Stimulated activated CD4-positive, alpha-beta T cell treated with anti-CD3 and anti-CD28 coated beads, Interleukin-1b, Interleukin-23, amount 100 ng/mL, for 48 hours (primary cell): ENCODE measurements at regions not wholly inside any gene's neighbourhood (a gene's known extent, or its start where the extent isn't known, plus 50 kb on each side); places are given as distances from the start of the nearest gene placed in this dataset.
"Not testable (repeated sequence)": the region's sequence is repeated elsewhere in the genome, so short reads cannot be mapped to it uniquely, and the experiment has no call there.

Source experiments
- DNase-seq: peaks from one replicate; pipeline ENCODE4 v3.0.0-alpha.2; 2020

DNA sequence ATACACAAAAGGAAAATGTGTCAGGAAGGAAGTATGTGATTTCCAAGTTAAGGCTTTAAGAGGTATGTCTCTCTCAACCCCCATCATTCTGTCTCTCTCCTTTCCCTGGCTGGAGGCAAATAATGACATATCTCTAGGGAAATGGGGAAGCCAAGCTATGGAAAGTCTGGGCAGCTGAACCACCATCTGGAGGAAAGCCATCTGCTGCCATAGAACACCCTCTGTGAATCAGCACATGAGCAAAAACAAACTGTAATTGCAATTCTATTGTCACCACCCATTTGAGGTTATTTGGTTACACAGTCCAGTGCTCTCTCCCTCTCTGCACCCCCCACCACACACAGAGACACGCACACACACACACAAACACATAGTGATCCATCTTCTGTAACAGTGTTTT is 766.2 kb downstream of the FLRT2 start:
- no peak for DNase-seq

GRCh38 chr14:86288336-86288735 is 758.4 kb downstream of the FLRT2 start:
- no peak for DNase-seq

- DNase-seq = no peak
These were observed 749.5 kb downstream of the FLRT2 start for GRCh38 chr14:86279405-86279804.

GRCh38 chr14:86257973-86258372 is 728.0 kb downstream of the FLRT2 start:
- no peak for DNase-seq

DNA sequence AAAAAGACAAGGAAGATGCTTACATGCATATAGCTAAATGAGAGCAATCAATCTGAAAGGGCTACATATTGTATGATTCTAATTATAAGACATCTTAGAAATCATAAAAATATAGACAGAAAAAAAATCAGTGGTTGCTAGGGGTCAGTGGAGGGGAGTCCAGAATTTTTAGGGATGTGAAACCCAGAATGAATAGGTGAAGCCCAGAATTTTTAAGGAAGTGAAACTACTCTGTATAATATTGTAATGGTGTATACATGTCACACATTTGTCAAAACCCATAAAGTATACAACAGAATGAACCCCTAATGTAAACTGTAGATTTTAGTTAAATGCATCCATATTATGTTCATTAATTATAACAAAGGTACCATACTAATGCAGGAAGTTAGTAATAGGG is 713.2 kb downstream of the FLRT2 start:
- no peak for DNase-seq

DNA sequence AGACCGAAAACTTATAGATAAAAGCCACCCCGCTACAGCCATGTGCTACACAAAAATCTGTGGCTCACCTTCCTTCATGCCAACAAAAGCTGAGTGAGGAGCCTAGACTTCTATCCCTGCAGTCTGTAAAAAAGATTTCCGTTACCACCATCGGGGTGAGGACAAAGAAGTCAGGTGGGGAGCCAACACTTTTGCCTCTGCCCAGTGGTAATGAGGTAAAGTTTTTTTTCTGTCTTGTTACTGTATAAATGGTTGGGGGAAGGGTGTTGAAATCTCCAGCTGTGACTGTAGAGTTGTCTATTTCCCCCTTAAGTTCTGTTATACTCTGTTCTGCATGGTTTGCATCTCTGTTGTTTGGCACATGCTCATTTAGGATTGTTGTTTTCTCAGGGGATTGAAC is 707.8 kb downstream of the FLRT2 start:
- DNase-seq = no peak

GRCh38 chr14:86221755-86222154 is 691.8 kb downstream of the FLRT2 start:
- no peak for DNase-seq

- DNase-seq = no peak
These were observed 691.1 kb downstream of the FLRT2 start for GRCh38 chr14:86221000-86221399.

DNA sequence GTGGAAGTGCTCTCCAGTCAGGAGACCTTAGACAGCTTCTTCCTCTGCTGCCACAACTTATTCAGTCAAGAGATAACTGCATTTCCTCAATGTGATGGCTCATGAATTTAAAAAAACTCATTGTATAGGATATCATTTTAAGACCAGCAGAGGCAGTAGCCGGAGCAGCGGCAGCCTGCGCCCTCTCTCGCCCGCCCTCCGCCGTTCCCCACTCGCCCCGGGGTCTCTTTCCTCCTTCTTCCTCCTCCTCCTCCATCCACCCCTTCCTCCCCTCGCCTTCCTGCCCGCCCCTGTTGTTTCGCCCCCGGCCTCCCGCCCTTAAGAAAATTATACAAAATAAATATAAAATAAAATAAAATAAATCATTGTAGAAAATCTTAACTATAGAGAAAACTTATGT is 687.6 kb downstream of the FLRT2 start:
- DNase-seq = no peak

- DNase-seq = no peak
These were observed 673.9 kb downstream of the FLRT2 start for GRCh38 chr14:86203843-86204242.

GRCh38 chr14:86196471-86196870 is 666.5 kb downstream of the FLRT2 start:
- DNase-seq = no peak

DNA sequence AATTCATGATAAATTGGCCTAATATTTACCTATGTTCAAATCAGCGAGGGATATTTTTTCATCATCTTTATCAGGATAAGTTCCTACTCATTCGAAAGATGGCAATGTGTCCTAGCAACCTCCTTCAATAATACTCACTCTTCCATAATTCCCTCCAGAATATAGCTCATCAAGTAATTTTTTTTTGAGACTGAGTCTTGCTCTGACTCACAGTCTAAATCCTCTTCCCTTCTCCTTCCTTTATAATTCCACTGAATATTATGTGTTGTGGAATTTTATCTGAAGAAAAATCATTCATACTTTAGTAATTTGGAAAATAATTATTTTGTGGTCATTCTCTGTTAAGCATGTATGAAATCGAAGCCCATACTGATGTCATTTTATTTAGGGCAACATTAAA is 663.8 kb downstream of the FLRT2 start:
- no peak for DNase-seq

DNA sequence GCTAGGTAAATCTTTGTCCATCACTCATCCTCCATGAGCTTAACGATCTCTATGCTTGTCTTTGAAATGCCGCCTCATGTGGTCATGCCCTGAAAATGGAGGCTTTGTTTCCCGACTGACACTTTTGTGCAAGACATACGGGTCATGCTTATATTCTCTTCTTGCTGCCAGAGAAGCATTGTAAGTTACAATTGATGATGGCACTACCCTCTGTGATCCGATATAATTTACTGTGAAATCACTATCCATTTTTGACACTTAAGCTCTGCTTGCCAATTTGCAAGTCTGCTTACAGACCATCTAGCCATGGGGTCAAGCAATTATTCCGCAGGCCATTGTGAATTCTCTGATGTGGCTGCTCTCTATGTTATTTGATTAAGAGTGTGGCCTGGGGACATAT is 650.0 kb downstream of the FLRT2 start:
- DNase-seq = no peak

GRCh38 chr14:86168371-86168770 is 638.4 kb downstream of the FLRT2 start:
- no peak for DNase-seq

GRCh38 chr14:86166541-86166940 is 636.6 kb downstream of the FLRT2 start:
- DNase-seq = no peak

GRCh38 chr14:86153480-86153879 is 623.5 kb downstream of the FLRT2 start:
- DNase-seq = no peak

- DNase-seq = no peak
These were observed 613.3 kb downstream of the FLRT2 start for GRCh38 chr14:86143248-86143647.

DNA sequence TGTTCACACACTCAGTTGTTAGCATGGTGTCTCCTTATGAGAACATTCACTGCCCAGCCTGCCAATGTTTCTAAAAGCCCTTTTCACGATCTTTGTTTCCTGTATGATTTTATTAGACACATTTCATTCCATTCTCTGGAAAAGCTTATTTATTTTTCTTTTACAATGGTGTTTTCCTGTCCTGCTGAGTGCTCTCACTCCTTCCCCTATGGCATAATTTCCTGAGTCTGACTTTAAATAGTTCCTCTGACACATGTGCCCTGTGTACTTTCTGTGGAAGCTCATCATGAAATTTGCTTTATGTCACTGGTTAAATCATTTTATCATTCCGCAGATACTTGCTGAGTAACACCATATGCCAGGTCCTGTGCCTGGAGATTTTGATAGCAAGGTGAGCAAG is 612.0 kb downstream of the FLRT2 start:
- no peak for DNase-seq

GRCh38 chr14:86129426-86129825 is 599.5 kb downstream of the FLRT2 start:
- DNase-seq = no peak

GRCh38 chr14:86124328-86124727 is 594.4 kb downstream of the FLRT2 start:
- DNase-seq = no peak

DNA sequence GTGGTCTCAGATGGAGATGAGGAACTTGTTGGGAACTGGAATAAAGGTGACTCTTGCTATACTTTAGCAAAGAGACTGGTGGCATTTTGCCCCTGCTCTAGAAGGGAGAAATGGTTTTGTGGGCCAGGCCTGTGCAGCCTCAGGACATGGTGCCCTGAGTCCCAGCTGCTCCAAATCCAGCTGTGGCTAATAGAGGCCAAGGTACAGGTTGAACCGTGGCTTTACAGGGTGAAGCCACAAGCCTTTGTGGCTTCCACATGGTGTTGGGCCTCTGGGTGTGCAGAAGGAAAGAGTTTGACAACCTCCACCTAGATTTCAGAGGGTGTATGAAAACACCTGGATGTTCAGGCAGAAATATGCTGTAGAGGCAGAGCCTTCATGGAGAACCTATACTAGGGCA is 586.0 kb downstream of the FLRT2 start:
- DNase-seq = no peak

DNA sequence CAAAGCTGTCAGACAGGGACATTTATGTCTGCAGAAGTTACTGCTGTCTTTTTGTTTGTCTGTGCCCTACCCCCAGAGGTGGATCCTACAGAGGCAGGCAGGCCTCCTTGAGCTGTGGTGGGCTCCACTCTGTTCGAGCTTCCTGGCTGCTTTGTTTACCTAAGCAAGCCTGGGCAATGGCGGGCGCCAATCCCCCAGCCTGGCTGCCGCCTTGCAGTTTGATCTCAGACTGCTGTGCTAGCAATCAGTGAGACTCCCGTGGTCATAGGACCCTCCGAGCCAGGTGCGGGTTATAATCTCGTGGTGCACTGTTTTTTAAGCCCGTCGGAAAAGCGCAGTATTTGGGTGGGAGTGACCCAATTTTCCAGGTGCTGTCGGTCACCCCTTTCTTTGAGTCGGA is 580.9 kb downstream of the FLRT2 start:
- not testable (repeated sequence) for DNase-seq

DNA sequence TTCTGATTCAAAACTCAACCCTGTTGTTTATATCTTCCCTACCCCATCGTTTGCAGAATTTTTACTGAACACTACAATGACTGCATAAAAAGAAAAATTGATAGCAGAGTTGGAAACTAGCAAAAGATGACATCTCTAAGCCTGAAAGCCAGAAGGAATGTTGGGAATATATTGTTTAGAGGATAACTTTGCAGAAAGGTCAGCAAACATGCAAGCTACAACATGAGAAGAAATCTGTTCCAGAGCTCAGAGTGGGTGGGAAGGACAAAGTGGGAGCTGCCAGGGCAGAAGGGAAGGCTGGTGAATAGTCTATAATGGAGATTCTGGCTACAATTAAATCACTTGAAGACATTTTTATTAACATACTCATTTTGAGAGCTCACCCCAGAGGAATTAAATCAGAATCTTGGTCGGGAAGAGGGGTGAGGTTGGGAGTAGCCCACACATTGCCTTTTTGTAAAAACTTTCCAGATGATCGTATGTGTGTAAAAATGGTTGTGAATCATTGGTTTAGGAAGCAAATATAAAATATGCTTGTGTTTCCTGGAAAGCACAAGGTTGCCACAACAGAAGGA is 574.8 kb downstream of the FLRT2 start:
- DNase-seq = no peak

- DNase-seq = no peak
These were observed 564.6 kb downstream of the FLRT2 start for GRCh38 chr14:86094512-86094911.

DNA sequence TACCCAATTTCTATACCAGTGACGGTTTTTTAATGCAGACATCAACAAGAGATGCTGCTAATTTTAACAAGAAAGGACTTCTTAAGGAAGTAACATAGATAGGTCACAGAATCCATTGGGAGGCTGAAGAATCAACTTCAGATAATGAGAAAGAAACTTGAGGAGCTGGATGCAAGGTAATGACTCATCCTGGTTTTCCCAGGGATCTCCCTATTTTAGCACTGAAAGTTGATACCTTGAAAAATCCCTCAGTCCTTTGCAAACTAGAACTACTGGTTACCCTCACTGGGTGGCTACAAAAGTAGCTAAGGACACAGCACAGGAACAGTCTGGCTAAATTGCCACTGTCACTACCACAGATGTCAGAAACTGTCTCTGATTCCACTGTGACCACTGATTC is 561.9 kb downstream of the FLRT2 start:
- DNase-seq = no peak

GRCh38 chr14:86088156-86088555 is 558.2 kb downstream of the FLRT2 start:
- DNase-seq = no peak
